HUES64 (cell line): ENCODE measurements at regions not wholly inside any gene's neighbourhood (a gene's known extent, or its start where the extent isn't known, plus 50 kb on each side); places are given as distances from the start of the nearest gene placed in this dataset.
"Not testable (repeated sequence)": the region's sequence is repeated elsewhere in the genome, so short reads cannot be mapped to it uniquely, and the experiment has no call there.

Experiments
- H3K27ac ChIP-seq: 2 replicates; pipeline ENCODE4 v1.7.0; 2013; ENCODE audit warnings: low read depth, low read length, inconsistent platforms
- H3K27me3 ChIP-seq: 2 replicates; pipeline ENCODE4 v1.6.1; 2013; ENCODE audit warnings: mild to moderate bottlenecking, low read length; ENCODE audit not compliant: insufficient read depth
- H3K36me3 ChIP-seq: 2 replicates; pipeline ENCODE4 v1.6.1; 2013; ENCODE audit warnings: mild to moderate bottlenecking, low read length; ENCODE audit not compliant: insufficient read depth
- H3K4me1 ChIP-seq: 2 replicates; pipeline ENCODE4 v1.6.1; 2013; ENCODE audit warnings: mild to moderate bottlenecking, low read length, moderate library complexity; ENCODE audit not compliant: insufficient read depth
- H3K4me3 ChIP-seq: 2 replicates; pipeline ENCODE4 v1.5.1; 2013; ENCODE audit warnings: mild to moderate bottlenecking, low read length, moderate library complexity
- H3K9ac ChIP-seq: 2 replicates; pipeline ENCODE4 v1.6.1; 2013; ENCODE audit warnings: mild to moderate bottlenecking, low read depth, low read length
- H3K9me3 ChIP-seq: 2 replicates; pipeline ENCODE4 v1.6.1; 2013; ENCODE audit warnings: low read depth, low read length; ENCODE audit not compliant: insufficient read depth
- WGBS: fragments of 150-250, 120-280 bp; methylation state at CpG from one replicate; pipeline ENCODE4 v1.1.7; 2013; ENCODE audit warnings: missing lambda C conversion rate; 5-methylcytosine and 5-hydroxymethylcytosine counted together

DNA sequence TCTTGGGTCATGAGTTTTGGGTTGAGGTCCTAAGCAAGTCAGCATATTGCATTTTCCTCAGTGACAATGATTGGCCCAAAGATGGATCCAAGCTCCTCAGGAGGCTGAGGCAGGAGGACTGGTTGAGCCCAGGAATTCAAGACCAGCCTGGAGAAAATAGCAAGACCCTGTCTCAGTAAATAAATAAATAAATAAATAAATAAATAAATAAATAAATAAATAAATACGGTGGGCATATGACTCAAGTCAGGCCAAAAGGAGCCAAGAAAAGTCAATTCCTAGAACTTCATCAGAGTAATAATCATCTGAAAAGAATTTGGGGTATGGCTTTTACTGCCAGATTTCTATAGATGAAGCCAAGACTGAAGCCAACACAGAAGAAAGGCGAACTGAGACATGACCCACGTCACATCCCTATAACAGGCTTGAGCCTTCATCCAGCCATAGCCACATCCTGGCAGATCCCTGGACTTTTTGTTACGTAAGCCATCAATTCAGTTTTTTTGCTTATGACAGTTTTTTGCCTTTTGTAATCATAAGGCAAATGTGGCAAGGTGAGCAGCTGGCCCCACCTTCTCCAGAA is 88.5 kb upstream of the NFASC start:
- Histone ChIP-seq H3K9ac (no peak overlapping the region), H3K4me3 (no peak overlapping the region), H3K9me3 (no peaks in the 10 kb centered on the region), H3K36me3 (no peaks in the 10 kb centered on the region), H3K4me1 (no peaks in the 10 kb centered on the region), H3K27ac (no peak overlapping the region), H3K27me3 (no peaks in the 10 kb centered on the region)
- WGBS: 96% methylated on average over 3 of the region's 4 CpGs

DNA sequence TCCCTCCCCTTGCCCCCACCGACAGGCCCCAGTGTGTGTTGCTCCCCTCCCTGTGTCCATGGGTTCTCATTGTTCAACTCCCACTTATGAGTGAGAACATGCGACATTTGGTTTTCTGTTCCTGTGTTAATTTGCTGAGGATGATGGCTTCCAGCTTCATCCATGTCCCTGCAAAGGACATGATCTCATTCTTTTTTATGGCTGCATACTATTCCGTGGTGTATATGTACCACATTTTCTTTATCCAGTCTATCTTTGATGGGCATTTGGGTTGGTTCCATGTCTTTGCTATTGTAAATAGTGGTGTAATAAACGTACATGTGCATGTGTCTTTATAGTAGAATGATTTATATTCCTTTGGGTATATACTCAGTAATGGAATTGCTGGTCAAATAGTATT is 85.6 kb upstream of the NFASC start:
- H3K4me3 ChIP-seq, H3K4me1 ChIP-seq, H3K27ac ChIP-seq, H3K9me3 ChIP-seq, H3K9ac ChIP-seq, H3K27me3 ChIP-seq, H3K36me3 ChIP-seq: not testable (repeated sequence)
- 92% methylated on average over 4 of the region's 4 CpGs for WGBS

DNA sequence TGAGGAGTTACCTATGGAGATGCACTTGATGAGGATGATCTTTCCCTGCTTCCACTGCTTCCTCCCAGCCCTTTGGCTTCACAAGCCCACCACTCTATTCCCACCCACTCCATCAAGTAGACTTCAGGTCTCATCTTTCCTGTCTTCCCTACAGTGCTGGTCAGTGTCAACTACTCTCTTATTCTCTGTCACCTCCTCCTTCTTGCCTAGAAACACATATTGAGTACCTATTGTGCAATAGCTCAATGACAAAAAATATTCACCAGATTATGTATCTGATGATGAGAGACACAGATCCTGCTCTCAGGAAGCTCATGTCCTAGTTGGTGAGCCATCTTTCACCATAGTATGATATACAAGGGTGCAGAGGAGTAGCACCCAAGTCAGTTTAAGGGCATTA is 82.2 kb upstream of the NFASC start:
- H3K9ac ChIP-seq: no peak overlapping the region
- no peaks in the 10 kb centered on the region for H3K4me1 ChIP-seq
- no peak overlapping the region for H3K4me3 ChIP-seq
- H3K27ac ChIP-seq: no peak overlapping the region
- no peaks in the 10 kb centered on the region for H3K36me3 ChIP-seq
- H3K27me3 ChIP-seq: 0 out of 2 replicates have a peak, but pooled peaks cover 4% of the 10 kb centered on the region
- H3K9me3 ChIP-seq: no peaks in the 10 kb centered on the region

DNA sequence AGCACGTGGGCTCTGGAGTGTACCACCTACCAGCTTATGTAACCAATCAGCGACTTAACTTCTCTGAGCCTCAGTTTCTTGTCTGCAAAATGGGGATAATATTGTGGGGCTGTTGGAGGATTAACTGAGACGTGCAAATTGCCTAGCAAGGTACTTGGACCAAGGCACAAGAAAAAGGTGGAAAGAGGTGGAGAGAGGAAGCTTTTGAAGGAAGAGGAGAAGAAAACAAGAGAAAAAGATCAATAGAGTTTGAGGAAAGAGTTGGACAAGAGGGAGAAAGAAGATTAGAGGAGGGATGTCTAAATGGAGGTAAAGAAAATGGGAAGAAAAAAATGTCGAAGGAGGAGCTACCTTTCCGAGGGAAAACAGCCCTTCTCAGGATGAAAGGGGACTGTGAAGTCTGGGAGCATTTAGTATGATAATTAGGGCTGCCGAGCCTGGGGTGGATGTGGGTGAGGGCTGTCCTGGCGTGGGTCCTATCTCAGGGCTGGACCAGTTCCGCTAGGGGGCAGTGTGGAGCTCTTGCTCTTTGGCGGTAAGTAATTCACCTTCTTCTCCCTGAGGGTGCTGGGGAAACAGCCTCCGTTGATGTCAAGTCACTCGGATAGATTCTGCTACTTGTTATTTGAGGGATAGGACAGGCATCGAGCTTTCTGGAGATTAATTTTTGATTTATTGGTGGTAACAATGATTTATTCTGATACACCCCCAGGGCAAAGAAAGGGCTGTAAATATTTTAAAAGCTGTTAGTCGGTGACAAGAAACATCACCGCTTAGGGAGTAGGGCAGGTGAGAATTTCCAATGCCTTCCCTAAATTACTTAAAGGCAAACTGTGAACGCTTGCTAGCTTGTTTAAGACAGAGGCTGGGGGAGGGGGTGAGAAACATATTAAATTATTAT is 79.0 kb upstream of the NFASC start:
- Histone ChIP-seq H3K27me3 (0 out of 2 replicates have a peak, but pooled peaks cover 4% of the 10 kb centered on the region), H3K4me1 (no peaks in the 10 kb centered on the region), H3K9ac (no peak overlapping the region), H3K4me3 (no peak overlapping the region), H3K9me3 (no peaks in the 10 kb centered on the region), H3K36me3 (no peaks in the 10 kb centered on the region), H3K27ac (no peak overlapping the region)
- 40% methylated on average over 14 of the region's 15 CpGs for WGBS

DNA sequence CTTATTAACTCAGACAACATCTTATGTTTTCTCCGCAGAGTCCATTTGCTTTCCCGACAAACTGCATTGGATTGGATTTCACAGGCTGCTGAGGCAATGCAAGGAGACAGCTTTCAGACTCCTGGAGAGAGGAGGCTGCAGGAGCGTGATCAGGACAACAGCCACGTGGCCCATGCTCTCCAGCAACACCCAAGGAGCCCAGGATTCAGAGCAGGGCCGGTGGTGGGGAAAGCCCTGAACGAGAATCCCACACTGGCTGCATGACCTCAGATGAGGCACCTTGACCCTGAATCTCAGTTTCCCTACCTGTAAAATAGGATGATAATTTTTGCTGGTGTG is 78.3 kb upstream of the NFASC start:
- H3K4me1 ChIP-seq: no peaks in the 10 kb centered on the region
- 84% methylated on average over 6 of the region's 6 CpGs for WGBS
- no peak overlapping the region for H3K27ac ChIP-seq
- no peaks in the 10 kb centered on the region for H3K9me3 ChIP-seq
- no peak overlapping the region for H3K9ac ChIP-seq
- H3K36me3 ChIP-seq: no peaks in the 10 kb centered on the region
- no peak overlapping the region for H3K4me3 ChIP-seq
- 0 out of 2 replicates have a peak, but pooled peaks cover 4% of the 10 kb centered on the region for H3K27me3 ChIP-seq

DNA sequence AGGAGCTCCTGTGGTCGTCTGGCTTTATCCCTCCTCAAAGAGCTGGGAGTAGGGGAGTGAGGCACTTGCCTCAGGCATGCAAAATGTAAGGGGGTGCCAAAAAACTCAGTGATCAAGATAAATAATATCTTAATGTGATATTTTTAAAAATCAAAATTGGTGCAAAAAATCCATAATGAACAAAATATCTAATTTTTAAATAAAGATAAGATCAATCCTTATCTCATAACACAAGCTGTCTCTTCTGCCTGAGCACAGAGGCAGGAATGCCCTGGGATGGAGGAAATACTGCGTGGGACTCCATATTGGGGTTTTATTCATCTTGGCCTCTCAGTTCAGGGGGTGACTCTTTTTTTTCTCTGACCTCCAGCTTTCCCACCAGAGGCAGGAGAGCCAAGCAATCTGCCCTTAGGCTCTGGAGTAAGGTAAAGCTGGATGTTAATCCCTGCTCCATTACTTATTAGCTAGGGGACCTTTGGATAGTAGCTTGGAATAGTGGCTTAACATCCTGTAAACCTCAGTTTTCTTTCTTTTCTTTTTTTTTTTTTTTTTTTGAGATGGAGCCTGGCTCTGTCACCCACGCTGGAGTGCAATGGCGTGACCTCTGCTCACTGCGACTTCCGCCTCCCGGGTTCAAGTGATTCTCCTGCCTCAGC is 77.3 kb upstream of the NFASC start:
- H3K9me3 ChIP-seq: no peaks in the 10 kb centered on the region
- no peak overlapping the region for H3K9ac ChIP-seq
- 0 out of 2 replicates have a peak, but pooled peaks cover 4% of the 10 kb centered on the region for H3K27me3 ChIP-seq
- no peaks in the 10 kb centered on the region for H3K4me1 ChIP-seq
- H3K27ac ChIP-seq: no peak overlapping the region
- 93% methylated on average over 7 of the region's 7 CpGs for WGBS
- no peaks in the 10 kb centered on the region for H3K36me3 ChIP-seq
- no peak overlapping the region for H3K4me3 ChIP-seq

DNA sequence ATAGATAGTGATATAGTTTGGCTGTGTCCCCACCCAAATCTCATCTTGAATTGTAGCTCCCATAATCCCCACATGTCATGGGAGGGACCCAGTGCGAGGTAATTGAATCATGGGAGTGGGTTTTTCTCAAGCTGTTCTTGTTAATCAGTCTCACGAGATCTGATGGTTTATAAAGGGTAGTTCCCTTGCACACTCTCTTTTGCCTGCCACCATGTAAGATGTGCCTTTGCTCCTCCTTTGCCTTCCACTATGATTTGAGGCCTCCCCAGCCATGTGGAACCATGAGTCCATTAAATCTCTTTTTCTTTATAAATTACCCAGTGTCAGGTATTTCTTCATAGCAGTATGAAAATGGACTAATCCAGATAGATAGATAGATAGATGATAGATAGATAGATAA is 73.8 kb upstream of the NFASC start:
- not testable (repeated sequence) for H3K27ac ChIP-seq, H3K4me1 ChIP-seq, H3K36me3 ChIP-seq, H3K9me3 ChIP-seq, H3K27me3 ChIP-seq, H3K4me3 ChIP-seq, H3K9ac ChIP-seq
- 94% methylated on average over 2 of the region's 2 CpGs for WGBS

DNA sequence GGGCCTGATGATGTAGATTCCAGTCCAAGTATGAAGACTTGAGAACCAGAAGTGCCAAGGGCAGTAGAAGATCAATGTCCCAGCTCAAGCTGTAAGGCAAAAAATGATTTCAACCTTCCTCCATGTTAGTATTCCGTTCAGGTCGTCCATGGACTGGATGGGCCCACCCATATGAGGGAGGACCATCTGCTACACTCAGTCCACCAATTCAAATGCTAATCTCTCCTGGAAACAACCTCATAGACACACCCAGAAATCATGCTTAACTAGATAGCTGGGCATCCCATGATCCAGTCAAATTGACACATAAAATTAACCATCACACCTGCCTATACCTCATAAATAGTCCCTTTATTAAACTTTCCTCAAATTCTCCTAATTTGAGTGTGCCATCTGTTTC is 73.3 kb upstream of the NFASC start:
- Histone ChIP-seq H3K4me1 (no peaks in the 10 kb centered on the region), H3K36me3 (no peaks in the 10 kb centered on the region), H3K4me3 (no peak overlapping the region), H3K9me3 (no peaks in the 10 kb centered on the region), H3K27me3 (0 out of 2 replicates have a peak, but pooled peaks cover 2% of the 10 kb centered on the region), H3K27ac (no peak overlapping the region), H3K9ac (no peak overlapping the region)
- 90% methylated on average over 2 of the region's 2 CpGs for WGBS

DNA sequence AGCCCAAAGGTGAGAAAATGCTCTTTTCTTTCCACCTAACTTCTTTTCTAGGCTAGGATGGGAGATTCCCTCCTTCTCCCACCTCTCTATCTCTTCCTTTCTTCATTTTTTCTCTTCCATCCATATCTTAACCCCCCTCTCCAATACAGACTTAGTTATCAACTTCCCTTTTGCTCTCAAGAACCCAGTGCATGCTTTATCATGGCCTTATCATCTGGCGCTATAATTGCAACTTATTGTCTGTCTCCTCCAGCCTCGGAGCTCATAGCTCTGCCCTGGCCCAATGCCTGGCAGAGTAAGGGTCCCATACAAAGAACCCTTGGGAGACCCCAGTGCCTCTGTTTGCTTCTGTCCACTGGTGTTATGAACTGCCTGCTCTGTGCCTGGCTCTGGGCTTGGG is 71.0 kb upstream of the NFASC start:
- Histone ChIP-seq H3K27me3 (no peaks in the 10 kb centered on the region), H3K9ac (no peak overlapping the region), H3K9me3 (no peaks in the 10 kb centered on the region), H3K4me1 (no peaks in the 10 kb centered on the region), H3K27ac (no peak overlapping the region), H3K4me3 (no peak overlapping the region), H3K36me3 (no peaks in the 10 kb centered on the region)
- 90% methylated on average over 2 of the region's 2 CpGs for WGBS

DNA sequence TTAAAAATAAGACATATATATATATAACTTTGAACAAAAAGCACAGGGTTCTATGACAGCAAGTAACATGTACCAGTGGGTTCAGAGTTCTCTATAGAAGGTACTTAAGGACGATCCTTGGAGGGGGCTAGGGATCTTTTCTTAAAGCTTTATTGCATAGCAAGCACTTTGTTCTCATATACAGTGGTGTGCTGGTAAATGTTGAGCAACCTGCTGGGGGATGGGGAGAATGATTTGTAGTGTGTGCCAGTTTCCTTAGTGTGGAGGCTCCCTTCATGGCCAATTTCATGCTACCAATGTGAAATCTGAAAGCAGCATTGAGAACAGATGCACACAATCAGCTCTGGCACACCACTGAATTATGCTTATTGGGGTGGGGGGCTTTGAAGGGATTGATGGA is 69.5 kb upstream of the NFASC start:
- H3K9me3 ChIP-seq: no peaks in the 10 kb centered on the region
- no peak overlapping the region for H3K9ac ChIP-seq
- H3K36me3 ChIP-seq: no peaks in the 10 kb centered on the region
- H3K4me1 ChIP-seq: no peaks in the 10 kb centered on the region
- no peak overlapping the region for H3K27ac ChIP-seq
- H3K4me3 ChIP-seq: no peak overlapping the region
- 63% methylated on average over 1 of the region's 1 CpG for WGBS
- H3K27me3 ChIP-seq: peaks cover 2% of the 10 kb centered on the region

DNA sequence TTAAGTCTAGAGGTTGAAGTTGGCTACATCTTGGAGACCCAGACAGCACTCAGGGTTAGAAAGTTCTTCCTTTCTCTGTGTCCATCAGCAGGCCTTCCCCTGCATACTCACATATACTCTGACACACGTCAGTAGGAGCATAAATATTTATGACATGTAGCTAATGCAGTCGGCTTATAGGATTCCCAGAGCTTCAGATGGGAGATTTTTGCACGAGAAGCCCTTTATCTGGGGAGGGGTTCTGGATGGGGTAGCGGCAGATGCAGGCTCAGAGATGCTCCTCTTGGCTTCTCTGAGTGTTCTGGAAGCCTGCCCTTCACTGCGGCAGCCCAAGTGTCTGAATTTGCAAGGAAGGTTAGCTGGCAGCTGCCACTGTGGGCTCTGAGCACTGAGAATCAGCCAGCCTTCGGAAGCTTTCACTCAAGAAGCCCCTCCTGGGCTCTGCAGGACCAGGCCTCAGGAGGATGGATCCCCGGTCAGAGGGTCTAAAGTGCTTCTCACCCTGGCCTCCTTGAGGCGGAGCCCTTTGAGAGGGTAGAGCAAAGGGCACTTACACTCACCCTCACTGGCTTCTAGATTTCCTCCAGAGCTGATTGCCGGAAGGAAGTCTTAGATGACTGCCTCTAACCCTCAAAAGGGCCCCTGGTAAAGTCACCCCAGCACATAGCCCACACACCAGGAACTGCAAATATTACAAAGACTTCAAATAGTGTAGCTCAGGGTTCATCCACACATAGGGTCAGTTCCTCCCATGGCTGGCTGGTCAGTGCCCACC is 68.1 kb upstream of the NFASC start:
- Histone ChIP-seq H3K9me3 (no peaks in the 10 kb centered on the region), H3K27ac (no peak overlapping the region), H3K9ac (no peak overlapping the region), H3K27me3 (peaks cover 7% of the 10 kb centered on the region), H3K4me1 (peaks cover 7% of the 10 kb centered on the region; the same call in 1 of the 2 replicates), H3K36me3 (no peaks in the 10 kb centered on the region), H3K4me3 (no peak overlapping the region)
- 92% methylated on average over 9 of the region's 9 CpGs for WGBS
